Fibroblast of lung (primary cell): ENCODE measurements at regions not wholly inside any gene's neighbourhood (a gene's known extent, or its start where the extent isn't known, plus 50 kb on each side); places are given as distances from the start of the nearest gene placed in this dataset.

Experiments
- DNase-seq, 2 donors: peaks; one replicate each; pipeline versions ENCODE4 v3.0.0 to v3.0.0-alpha.2; 2010; ENCODE audit warnings: low read depth in 2 of 2
- H2AFZ ChIP-seq: 2 replicates; pipeline ENCODE4 v1.5.1; 2012; ENCODE audit warnings: low read length, control low read depth, inconsistent platforms
- H3K27ac ChIP-seq: 2 replicates; pipeline ENCODE4 v1.5.1; 2011; ENCODE audit warnings: low read length, control low read depth; ENCODE audit not compliant: insufficient read depth
- H3K27me3 ChIP-seq: 2 replicates; pipeline ENCODE4 v1.5.1; 2011; ENCODE audit warnings: mild to moderate bottlenecking, low read length; ENCODE audit not compliant: control insufficient read depth, insufficient read depth
- H3K36me3 ChIP-seq: 2 replicates; pipeline ENCODE4 v1.5.1; 2011; ENCODE audit warnings: low read length; ENCODE audit not compliant: control insufficient read depth, insufficient read depth
- H3K4me1 ChIP-seq: 2 replicates; pipeline ENCODE4 v1.5.1; 2011; ENCODE audit warnings: low read length; ENCODE audit not compliant: control insufficient read depth, insufficient read depth; ENCODE audit errors: extremely low read depth
- H3K4me2 ChIP-seq: 2 replicates; pipeline ENCODE4 v1.5.1; 2011; ENCODE audit warnings: low read length, control low read depth; ENCODE audit not compliant: insufficient read depth; ENCODE audit errors: extremely low read depth
- H3K4me3 ChIP-seq, 4 experiments: fragments of 200-600 bp in 1 of 4; sonication (generic) in 1 of 4; replicated peaks in 1 of 4; 2 replicates each; pipeline ENCODE4 v1.5.1; 2011 to 2016; ENCODE audit warnings: low read length in 4 of 4, low read depth in 3 of 4, mild to moderate bottlenecking in 3 of 4, control low read depth in 2 of 4, inconsistent platforms in 1 of 4, mixed read lengths in 1 of 4; ENCODE audit not compliant: insufficient read depth in 1 of 4; ENCODE audit errors: control extremely low read depth in 1 of 4
- H3K79me2 ChIP-seq: 2 replicates; pipeline ENCODE4 v1.5.1; 2012; ENCODE audit warnings: mild to moderate bottlenecking, low read length, inconsistent platforms; ENCODE audit not compliant: control insufficient read depth, insufficient read depth
- H3K9ac ChIP-seq: 2 replicates; pipeline ENCODE4 v1.5.1; 2011; ENCODE audit warnings: mild to moderate bottlenecking, low read length, control low read depth; ENCODE audit not compliant: insufficient read depth
- H3K9me3 ChIP-seq: 2 replicates; pipeline ENCODE4 v1.5.1; 2012; ENCODE audit warnings: low read depth, low read length; ENCODE audit not compliant: control insufficient read depth, insufficient read depth
- H4K20me1 ChIP-seq: 2 replicates; pipeline ENCODE4 v1.5.1; 2011; ENCODE audit warnings: low read length; ENCODE audit not compliant: control insufficient read depth, insufficient read depth; ENCODE audit errors: extremely low read depth
- CTCF ChIP-seq, 2 donors: IDR thresholded peaks in 1 of 2; conservative IDR thresholded peaks in 1 of 2; 1 replicate in 1 of 2; 2 replicates in 1 of 2; pipeline ENCODE4 v1.5.1; 2011 to 2012; ENCODE audit warnings: low read length in 2 of 2, control low read depth in 1 of 2, inconsistent platforms in 1 of 2, low read depth in 1 of 2, mild to moderate bottlenecking in 1 of 2
- EZH2 ChIP-seq: IDR thresholded peaks from 2 replicates; pipeline ENCODE4 v1.5.1; 2012; ENCODE audit warnings: low read length, control low read depth, mild to moderate bottlenecking; ENCODE audit errors: missing control alignments

GRCh38 chr20:57075603-57076002 lies 190.8 kb downstream of the BMP7 start:
- Histone ChIP-seq H3K36me3 (no peaks in the 10 kb centered on the region), H3K79me2 (no peaks in the 10 kb centered on the region), H2AFZ (no peak overlapping the region), H3K4me3 (no peak overlapping the region), H3K9me3 (no peaks in the 10 kb centered on the region), H3K27ac (no peak overlapping the region), H4K20me1 (no peaks in the 10 kb centered on the region), H3K4me1 (no peaks in the 10 kb centered on the region), H3K4me2 (no peak overlapping the region), H3K9ac (no peak overlapping the region), H3K27me3 (no peaks in the 10 kb centered on the region)
- no peak for DNase-seq
- TF ChIP-seq EZH2: no peak
- TF ChIP-seq CTCF (conservative IDR thresholded peaks at IDR 0.05 in 1 of 2, IDR thresholded peaks at IDR 0.05 in 1 of 2; ENCODE audit: low read depth in 1 of 2, low read length in 2 of 2): no peak

GRCh38 chr20:57076152-57076652 lies 190.2 kb downstream of the BMP7 start:
- H3K4me2 ChIP-seq: no peak overlapping the region
- no peak for TF ChIP-seq CTCF (conservative IDR thresholded peaks at IDR 0.05 in 1 of 2, IDR thresholded peaks at IDR 0.05 in 1 of 2; ENCODE audit: low read depth in 1 of 2, low read length in 2 of 2)
- TF ChIP-seq EZH2: no peak
- H3K9ac ChIP-seq: no peak overlapping the region
- no peaks in the 10 kb centered on the region for H3K79me2 ChIP-seq
- no peak overlapping the region for H3K27ac ChIP-seq
- H2AFZ ChIP-seq: no peak overlapping the region
- no peaks in the 10 kb centered on the region for H3K9me3 ChIP-seq
- no peaks in the 10 kb centered on the region for H3K36me3 ChIP-seq
- no peaks in the 10 kb centered on the region for H3K4me1 ChIP-seq
- no peaks in the 10 kb centered on the region for H4K20me1 ChIP-seq
- H3K27me3 ChIP-seq: no peaks in the 10 kb centered on the region
- peak in 1 of 2 donors; percentile 86 for DNase-seq
- H3K4me3 ChIP-seq: no peak overlapping the region

GRCh38 chr20:57076951-57077350 lies 189.5 kb downstream of the BMP7 start:
- no peaks in the 10 kb centered on the region for H3K27me3 ChIP-seq
- no peaks in the 10 kb centered on the region for H3K36me3 ChIP-seq
- no peaks in the 10 kb centered on the region for H3K4me1 ChIP-seq
- H3K79me2 ChIP-seq: no peaks in the 10 kb centered on the region
- H3K27ac ChIP-seq: no peak overlapping the region
- peak in 1 of 2 donors; percentile 64 for DNase-seq
- no peaks in the 10 kb centered on the region for H4K20me1 ChIP-seq
- TF ChIP-seq CTCF (conservative IDR thresholded peaks at IDR 0.05 in 1 of 2, IDR thresholded peaks at IDR 0.05 in 1 of 2; ENCODE audit: low read depth in 1 of 2, low read length in 2 of 2) (no peak), EZH2 (no peak)
- H3K9ac ChIP-seq: no peak overlapping the region
- no peak overlapping the region for H2AFZ ChIP-seq
- no peak overlapping the region for H3K4me2 ChIP-seq
- H3K9me3 ChIP-seq: no peaks in the 10 kb centered on the region
- H3K4me3 ChIP-seq: no peak overlapping the region
